Sigmoid colon (tissue), 4 donors: ENCODE measurements at regions not wholly inside any gene's neighbourhood (a gene's known extent, or its start where the extent isn't known, plus 50 kb on each side); places are given as distances from the start of the nearest gene placed in this dataset.

ENCODE experiments used
- CTCF ChIP-seq, 4 experiments: fragments of 450-650 bp in 3 of 4; fragments of 200-600 bp in 1 of 4; IDR thresholded peaks; one replicate each; pipeline ENCODE4 v1.5.1; 2016 to 2019; ENCODE audit warnings: antibody characterized with exemption in 4 of 4, mild to moderate bottlenecking in 3 of 4, moderate library complexity in 2 of 4
- EP300 ChIP-seq, 4 donors: sonication (generic); formaldehyde crosslinking; IDR thresholded peaks; one replicate each; pipeline ENCODE4 v1.6.1; 2017; ENCODE audit warnings: antibody characterized with exemption in 4 of 4
- POLR2A ChIP-seq, 2 donors: fragments of 450-650 bp; IDR thresholded peaks; one replicate each; pipeline ENCODE4 v1.6.1; 2016; ENCODE audit warnings: antibody characterized with exemption in 2 of 2, mild to moderate bottlenecking in 2 of 2, moderate library complexity in 2 of 2
- POLR2AphosphoS5 ChIP-seq, 4 donors: sonication (generic); formaldehyde crosslinking; IDR thresholded peaks; one replicate each; pipeline ENCODE4 v1.6.1; 2017; ENCODE audit warnings: antibody characterized with exemption in 4 of 4

- TF ChIP-seq CTCF (IDR thresholded peaks at IDR 0.05) (no peak), POLR2A (IDR thresholded peaks at IDR 0.05) (no peak), POLR2AphosphoS5 (IDR thresholded peaks at IDR 0.05) (no peak), EP300 (IDR thresholded peaks at IDR 0.05) (no peak)
These were observed 83.3 kb upstream of the MSH6 start for GRCh38 chr2:47699533-47700215.
